Activated CD8-positive, alpha-beta T cell treated with anti-CD3 and anti-CD28 coated beads, Interleukin-2, amount 10 ng/mL, durations not matched to agents 7 days and 5 days (primary cell): ENCODE measurements at regions not wholly inside any gene's neighbourhood (a gene's known extent, or its start where the extent isn't known, plus 50 kb on each side); places are given as distances from the start of the nearest gene placed in this dataset.

Source experiments
- ATAC-seq: fragments of 150-1000 bp; cut with Tn5 transposase; one replicate; pipeline ENCODE4 v1.10.0; 2021; ENCODE audit warnings: moderate library complexity
- CTCF ChIA-PET: fragments of 350-600 bp; sonication (Branson Sonifier 250); formaldehyde crosslinking; loops from one replicate; lab custom pipeline; 2021; ENCODE audit warnings: antibody characterized with exemption; lab: Charles Lee
- POLR2A ChIA-PET: fragments of 350-600 bp; sonication (Branson Sonifier 250); formaldehyde crosslinking; loops from one replicate; lab custom pipeline; 2021; ENCODE audit warnings: antibody characterized with exemption; lab: Charles Lee
- DNase-seq: peaks from one replicate; pipeline ENCODE4 v3.0.0-alpha.2; 2020
- H3K27ac Mint-ChIP-seq: one replicate; pipeline ENCODE4 v1.8.0; 2021; ENCODE audit warnings: mild to moderate bottlenecking, mixed read lengths
- H3K27me3 Mint-ChIP-seq: one replicate; pipeline ENCODE4 v1.8.0; 2021; ENCODE audit warnings: low read depth, mixed read lengths
- H3K36me3 Mint-ChIP-seq: one replicate; pipeline ENCODE4 v1.8.0; 2021; ENCODE audit warnings: low read depth, mixed read lengths
- H3K4me1 Mint-ChIP-seq: one replicate; pipeline ENCODE4 v1.8.0; 2021; ENCODE audit warnings: low read depth, mixed read lengths
- H3K4me3 Mint-ChIP-seq: one replicate; pipeline ENCODE4 v1.8.0; 2021; ENCODE audit warnings: mild to moderate bottlenecking, mixed read lengths
- H3K9me3 Mint-ChIP-seq: one replicate; pipeline ENCODE4 v1.8.0; 2022; ENCODE audit warnings: mixed read lengths; ENCODE audit not compliant: insufficient read depth

DNA sequence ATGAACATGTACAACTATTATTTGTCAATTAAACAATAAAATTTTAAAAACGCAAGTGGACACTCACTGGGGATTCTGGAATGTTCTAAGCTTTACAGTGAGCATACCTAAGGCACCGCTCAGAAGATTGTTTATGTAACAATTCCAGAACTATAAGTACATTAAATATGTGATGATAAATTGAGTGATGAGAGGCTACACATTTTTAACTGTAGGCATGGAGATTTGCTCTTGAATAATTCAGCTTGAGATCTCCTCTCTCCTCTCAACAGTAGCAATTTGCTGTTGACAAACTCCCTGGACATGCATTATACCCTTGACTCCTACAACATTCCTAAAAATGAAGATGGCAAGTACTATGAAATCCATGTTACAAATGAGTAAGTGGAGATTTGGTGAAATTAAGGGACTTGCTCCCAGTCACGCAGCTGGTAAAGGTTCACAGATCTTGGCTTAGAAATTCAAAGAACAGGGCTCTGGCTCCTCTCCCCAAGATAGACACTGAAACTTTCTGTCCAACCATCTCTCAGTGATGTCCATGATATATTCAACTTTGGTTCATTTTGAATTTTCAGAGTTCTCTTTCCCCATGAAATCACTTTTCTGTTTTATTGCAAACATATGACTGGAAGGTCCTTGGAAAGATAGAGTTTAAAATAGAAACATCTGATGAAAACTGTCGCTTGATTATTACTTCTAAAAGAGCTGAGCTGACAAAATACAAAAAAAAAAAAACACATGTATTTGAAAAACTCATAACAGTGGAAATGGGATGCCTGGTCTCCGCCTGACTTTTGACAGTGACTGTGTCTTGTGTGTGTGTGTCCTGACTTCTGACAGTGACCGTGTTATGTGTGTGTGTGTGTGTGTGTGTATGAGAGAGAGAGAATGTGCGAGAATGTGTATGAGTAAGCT lies 488.3 kb downstream of the TNS3 start:
- no peaks in the 10 kb centered on the region for H3K27me3 Mint-ChIP-seq
- H3K36me3 Mint-ChIP-seq, result no peaks in the 10 kb centered on the region
- no peak overlapping the region for H3K27ac Mint-ChIP-seq
- no peaks in the 10 kb centered on the region for H3K4me1 Mint-ChIP-seq
- CTCF ChIA-PET, result interaction anchor here (1.8 kb wide), 1 partner anchor 1171 kb away, joined by 6 read pairs; no protein-coding TSS in a partner anchor
- ATAC-seq, result no peak
- no peak for DNase-seq
- POLR2A ChIA-PET, result no interaction called here
- H3K4me3 Mint-ChIP-seq, result no peak overlapping the region
- H3K9me3 Mint-ChIP-seq, result no peaks in the 10 kb centered on the region

DNA sequence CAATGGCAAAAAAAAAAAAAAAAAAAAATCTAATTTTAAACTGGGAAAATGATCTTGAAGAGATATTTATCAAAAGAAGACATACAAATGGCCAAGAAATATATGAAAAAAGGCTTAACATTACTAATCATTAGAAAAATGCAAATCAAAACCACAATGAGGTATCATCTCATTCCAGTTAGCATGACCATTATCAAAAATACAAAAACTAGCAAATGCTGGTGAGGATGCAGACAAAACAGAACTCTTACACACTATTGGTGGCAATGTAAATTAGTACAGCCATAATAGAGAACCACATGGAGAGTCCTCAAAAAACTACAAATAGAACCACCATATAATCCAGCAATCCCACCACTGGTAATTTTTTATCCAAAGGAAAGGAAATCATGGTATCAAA lies 489.6 kb downstream of the TNS3 start:
- ChIA-PET CTCF (interaction anchor here (1.8 kb wide), 1 partner anchor 1170 kb away, joined by 6 read pairs; no protein-coding TSS in a partner anchor), POLR2A (no interaction called here)
- Mint-ChIP-seq H3K9me3 (no peaks in the 10 kb centered on the region), H3K4me1 (no peaks in the 10 kb centered on the region), H3K27ac (no peak overlapping the region), H3K36me3 (no peaks in the 10 kb centered on the region), H3K4me3 (no peak overlapping the region), H3K27me3 (no peaks in the 10 kb centered on the region)
- DNase-seq (no peak), ATAC-seq (no peak)

DNA sequence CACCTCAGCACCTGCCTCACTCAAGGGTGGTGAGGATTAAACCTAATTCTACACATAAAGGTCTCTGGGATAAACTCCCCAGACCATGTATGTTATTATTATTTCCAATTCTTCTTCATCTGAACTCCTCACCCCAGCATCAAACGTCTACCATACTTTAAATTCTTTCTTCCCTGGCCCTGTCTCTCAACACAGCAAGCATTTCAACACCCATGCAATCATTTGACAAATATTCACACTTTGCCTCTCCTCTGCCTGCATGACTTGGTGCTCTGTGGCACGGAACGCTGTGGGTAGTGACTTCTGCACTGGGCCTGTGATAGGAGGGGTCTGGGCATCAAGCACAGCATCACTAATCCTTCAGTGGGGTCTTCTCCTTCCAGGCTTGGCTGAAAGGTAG lies 490.8 kb downstream of the TNS3 start:
- DNase-seq (no peak), ATAC-seq (no peak)
- no peaks in the 10 kb centered on the region for H3K27me3 Mint-ChIP-seq
- ChIA-PET POLR2A (no interaction called here), CTCF (no interaction called here)
- H3K36me3 Mint-ChIP-seq, result no peaks in the 10 kb centered on the region
- no peak overlapping the region for H3K27ac Mint-ChIP-seq
- no peaks in the 10 kb centered on the region for H3K4me1 Mint-ChIP-seq
- no peak overlapping the region for H3K4me3 Mint-ChIP-seq
- no peaks in the 10 kb centered on the region for H3K9me3 Mint-ChIP-seq

DNA sequence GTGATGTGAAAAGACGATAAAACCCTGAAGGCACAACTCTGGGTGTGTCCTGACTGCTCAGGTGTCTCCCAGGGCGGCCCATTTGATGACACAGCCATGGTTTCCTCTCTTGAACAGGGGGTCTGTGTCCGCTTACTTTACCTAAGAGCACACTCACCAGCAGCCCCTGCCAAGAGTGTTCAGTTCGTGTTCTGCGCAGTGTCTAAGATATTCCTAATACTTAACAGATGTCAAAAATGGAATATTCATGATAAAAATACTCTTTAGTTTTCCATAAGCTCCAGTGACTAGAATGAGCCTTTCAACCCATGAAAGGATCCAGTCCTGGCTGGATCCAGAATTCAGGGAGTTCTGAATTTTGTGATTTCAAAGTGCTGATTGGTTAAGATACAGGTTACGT lies 492.4 kb downstream of the TNS3 start:
- ChIA-PET CTCF (no interaction called here), POLR2A (no interaction called here)
- no peaks in the 10 kb centered on the region for H3K9me3 Mint-ChIP-seq
- no peaks in the 10 kb centered on the region for H3K27me3 Mint-ChIP-seq
- no peak overlapping the region for H3K27ac Mint-ChIP-seq
- H3K36me3 Mint-ChIP-seq, result no peaks in the 10 kb centered on the region
- H3K4me3 Mint-ChIP-seq, result no peak overlapping the region
- no peak for ATAC-seq
- DNase-seq, result no peak
- no peaks in the 10 kb centered on the region for H3K4me1 Mint-ChIP-seq

DNA sequence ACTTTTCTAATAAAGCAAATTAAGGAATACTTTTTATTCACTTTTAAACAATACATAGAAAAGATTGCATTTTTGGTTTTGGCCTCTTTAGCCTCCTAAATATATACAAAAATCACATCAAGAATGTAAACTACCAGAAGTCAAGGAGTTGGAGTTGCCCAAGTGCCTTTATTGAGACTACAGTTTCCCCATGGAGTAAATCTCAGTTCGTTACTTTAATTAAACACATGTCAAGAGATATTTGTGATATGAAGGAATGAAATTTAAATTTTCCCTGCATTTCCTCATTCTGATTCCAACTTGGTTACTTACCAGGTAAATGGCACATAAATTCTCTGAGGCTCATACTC lies 492.9 kb downstream of the TNS3 start:
- ChIA-PET POLR2A (no interaction called here), CTCF (interaction anchor here (3.4 kb wide), 1 partner anchor 1166 kb away, joined by 22 read pairs; no protein-coding TSS in a partner anchor)
- Mint-ChIP-seq H3K27ac (no peak overlapping the region), H3K4me1 (no peaks in the 10 kb centered on the region), H3K36me3 (no peaks in the 10 kb centered on the region), H3K4me3 (no peak overlapping the region), H3K27me3 (no peaks in the 10 kb centered on the region), H3K9me3 (no peaks in the 10 kb centered on the region)
- ATAC-seq (no peak), DNase-seq (no peak)

DNA sequence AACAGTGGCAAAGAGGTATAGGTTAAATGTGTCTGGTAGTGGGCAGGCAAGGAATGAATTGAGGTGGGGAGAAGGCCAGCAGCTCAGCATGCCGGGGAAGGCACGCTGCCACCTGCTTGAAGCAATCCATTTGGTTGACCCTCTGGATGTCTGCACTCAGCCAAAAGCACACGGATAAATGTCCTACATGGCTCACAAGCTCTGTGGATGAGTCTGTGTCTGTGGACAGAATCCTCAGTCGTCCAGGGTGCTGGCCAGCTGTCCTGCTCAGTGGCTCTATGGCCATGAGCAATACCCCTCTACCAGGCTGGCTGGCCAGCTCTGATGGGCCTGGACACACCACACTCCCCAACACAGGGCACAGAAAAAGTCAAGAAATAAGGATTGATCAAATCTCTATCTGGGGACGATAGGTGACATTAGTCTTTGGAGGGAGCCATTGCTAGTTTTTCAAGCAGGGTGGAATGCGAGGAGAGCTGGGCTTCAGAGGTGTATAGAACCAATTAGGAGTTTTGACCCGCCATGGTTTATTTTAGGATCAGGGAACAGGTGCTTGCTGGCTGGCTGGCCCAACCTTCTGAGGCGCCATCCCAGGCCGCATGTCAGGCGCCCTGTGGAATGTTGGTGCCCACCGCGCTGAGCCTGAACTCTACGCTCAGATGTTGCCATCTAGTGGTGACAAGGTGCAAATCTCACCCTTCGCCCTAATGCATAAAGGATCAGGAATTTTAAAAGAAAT lies 493.4 kb downstream of the TNS3 start:
- Mint-ChIP-seq H3K27ac (no peak overlapping the region), H3K27me3 (no peaks in the 10 kb centered on the region), H3K36me3 (no peaks in the 10 kb centered on the region), H3K4me1 (no peaks in the 10 kb centered on the region), H3K4me3 (no peak overlapping the region), H3K9me3 (no peaks in the 10 kb centered on the region)
- ChIA-PET POLR2A (no interaction called here), CTCF (interaction anchor here (0.8 to 3.4 kb wide), 4 partner anchors 1165 to 1198 kb away, joined by 3 to 22 read pairs (median 4); no protein-coding TSS in a partner anchor)
- peak; percentile 30 for DNase-seq
- no peak for ATAC-seq

DNA sequence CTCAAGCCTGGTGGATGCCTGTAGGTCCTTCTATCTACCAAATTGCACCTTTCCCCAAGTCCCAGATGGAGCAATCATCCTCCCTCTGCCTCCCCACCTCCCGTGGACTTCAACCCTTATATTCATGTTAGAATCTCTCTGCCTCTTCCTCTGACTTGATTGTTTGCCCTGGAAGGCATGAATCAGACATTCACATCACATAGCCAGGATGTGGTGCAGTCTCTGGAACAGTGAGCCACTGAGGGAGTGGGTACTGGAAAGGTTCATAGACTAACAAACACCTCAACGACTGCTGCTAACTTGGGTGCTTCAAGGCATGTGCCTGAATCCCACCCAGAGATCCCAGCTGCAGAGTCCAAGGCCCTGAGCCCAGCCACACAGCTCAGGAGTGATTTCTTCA lies 494.0 kb downstream of the TNS3 start:
- CTCF ChIA-PET, result interaction anchor here (0.8 to 3.4 kb wide), 4 partner anchors 1165 to 1197 kb away, joined by 3 to 22 read pairs (median 4); no protein-coding TSS in a partner anchor
- POLR2A ChIA-PET, result no interaction called here
- no peak for DNase-seq

DNA sequence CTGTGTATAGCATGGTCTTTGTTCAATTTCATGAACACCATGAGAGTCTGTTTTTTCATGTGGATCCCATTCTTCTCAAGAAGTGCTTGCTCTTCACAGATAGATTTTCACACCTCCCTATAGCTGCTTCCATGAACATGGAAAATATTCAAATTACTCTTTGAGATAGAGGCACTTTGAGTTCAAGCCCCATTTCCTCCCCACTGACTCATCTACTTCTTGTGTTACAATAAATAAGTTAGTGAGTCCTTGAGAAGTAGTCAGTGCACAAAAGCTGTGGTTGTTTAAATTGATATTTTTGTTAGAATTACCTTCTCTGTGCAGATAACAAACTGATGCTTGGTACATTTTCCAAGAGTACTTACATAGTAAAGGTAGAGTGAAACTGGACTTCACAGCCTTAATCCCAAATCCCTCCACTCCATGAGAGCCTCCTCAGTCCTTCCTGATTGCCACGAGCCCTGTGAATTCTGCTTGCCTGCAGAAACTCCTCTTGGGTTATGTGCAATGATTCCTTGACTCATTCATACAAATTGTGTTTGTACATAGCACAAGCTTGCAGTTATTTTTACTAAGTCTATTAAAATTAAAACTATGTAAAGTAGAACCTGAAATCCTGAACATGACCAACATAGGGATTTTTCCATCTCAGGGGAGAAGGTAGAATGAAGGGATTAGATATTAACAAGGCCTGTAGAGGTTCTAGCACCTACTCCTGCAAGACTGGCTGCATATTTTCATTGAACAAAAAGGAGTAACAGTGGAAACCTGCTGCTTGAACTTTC lies 496.2 kb downstream of the TNS3 start:
- Mint-ChIP-seq H3K36me3 (no peaks in the 10 kb centered on the region), H3K4me1 (no peaks in the 10 kb centered on the region), H3K9me3 (no peaks in the 10 kb centered on the region), H3K4me3 (no peak overlapping the region), H3K27ac (no peak overlapping the region), H3K27me3 (no peaks in the 10 kb centered on the region)
- ATAC-seq (no peak), DNase-seq (no peak)
- POLR2A ChIA-PET, result no interaction called here
- CTCF ChIA-PET, result interaction anchor here (1.6 to 3.4 kb wide), 2 partner anchors 11 to 1163 kb away, joined by 3 to 22 read pairs; no protein-coding TSS in a partner anchor

More for the DNA sequence above, 494.0 kb downstream of the TNS3 start:
- Mint-ChIP-seq H3K9me3 (no peaks in the 10 kb centered on the region), H3K4me3 (no peak overlapping the region), H3K27me3 (no peaks in the 10 kb centered on the region), H3K4me1 (no peaks in the 10 kb centered on the region), H3K27ac (no peak overlapping the region), H3K36me3 (no peaks in the 10 kb centered on the region)
- no peak for ATAC-seq

DNA sequence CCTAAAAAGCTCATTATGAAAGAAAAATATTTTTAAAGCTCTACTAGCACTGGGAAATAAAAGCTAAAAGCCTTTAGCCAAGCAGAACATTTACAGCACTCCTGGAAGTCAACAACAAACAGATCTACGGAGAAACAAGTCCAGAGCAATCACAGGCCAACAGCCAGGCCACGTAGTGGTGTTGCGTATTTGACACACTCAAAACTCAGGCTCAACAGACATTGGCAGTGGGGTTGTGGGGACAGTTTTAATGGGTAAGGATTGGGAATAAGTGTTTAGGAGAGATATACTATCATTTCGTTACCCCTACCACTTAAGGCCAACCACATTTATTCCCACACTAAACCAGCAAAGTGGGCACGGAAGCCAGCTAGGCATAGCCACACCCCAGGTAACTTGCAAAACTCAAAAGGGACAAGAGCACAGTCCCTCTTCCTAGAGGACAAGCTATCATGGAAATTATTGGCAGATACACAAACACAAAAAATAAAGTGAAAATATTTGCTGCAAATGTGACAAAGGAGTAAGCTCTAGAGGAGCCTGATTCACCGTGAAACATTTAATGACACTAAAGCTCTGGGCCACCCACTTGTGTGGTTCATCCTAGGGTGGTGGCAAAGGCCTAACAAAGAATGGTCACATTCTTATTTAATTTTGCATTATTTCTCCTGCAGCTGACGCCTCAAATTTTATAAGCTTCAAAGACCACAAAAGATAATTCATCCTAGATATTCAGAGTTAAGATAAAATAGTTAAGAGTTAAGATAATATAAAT lies 498.2 kb downstream of the TNS3 start:
- H3K27me3 Mint-ChIP-seq, result no peaks in the 10 kb centered on the region
- DNase-seq (no peak), ATAC-seq (no peak)
- H3K4me1 Mint-ChIP-seq, result no peaks in the 10 kb centered on the region
- no peaks in the 10 kb centered on the region for H3K36me3 Mint-ChIP-seq
- no peak overlapping the region for H3K4me3 Mint-ChIP-seq
- CTCF ChIA-PET, result no interaction called here
- POLR2A ChIA-PET, result no interaction called here
- no peaks in the 10 kb centered on the region for H3K9me3 Mint-ChIP-seq
- H3K27ac Mint-ChIP-seq, result no peak overlapping the region

DNA sequence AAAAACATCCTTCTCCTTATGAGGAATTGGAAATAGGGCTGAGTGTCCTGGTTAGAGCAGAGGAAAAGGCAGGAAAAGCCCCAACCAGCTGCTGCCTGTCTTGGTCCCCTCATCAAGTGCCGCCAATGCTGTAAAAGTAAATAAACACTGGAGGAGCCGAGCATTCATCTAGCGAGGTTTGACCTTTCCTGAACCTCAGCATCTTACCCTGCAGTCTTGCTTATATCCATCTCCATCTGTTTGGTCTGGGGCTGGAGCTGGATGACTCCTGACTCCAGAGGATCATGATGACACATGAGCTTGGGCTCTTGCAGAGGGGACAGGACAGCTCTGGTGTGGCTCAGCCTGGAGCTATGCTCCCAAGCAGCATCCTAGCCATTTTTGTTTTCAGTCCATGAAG lies 501.1 kb downstream of the TNS3 start:
- DNase-seq (no peak), ATAC-seq (no peak)
- Mint-ChIP-seq H3K27ac (no peak overlapping the region), H3K36me3 (no peaks in the 10 kb centered on the region), H3K27me3 (no peaks in the 10 kb centered on the region), H3K9me3 (no peaks in the 10 kb centered on the region), H3K4me1 (no peaks in the 10 kb centered on the region), H3K4me3 (no peak overlapping the region)
- CTCF ChIA-PET, result no interaction called here
- POLR2A ChIA-PET, result no interaction called here

DNA sequence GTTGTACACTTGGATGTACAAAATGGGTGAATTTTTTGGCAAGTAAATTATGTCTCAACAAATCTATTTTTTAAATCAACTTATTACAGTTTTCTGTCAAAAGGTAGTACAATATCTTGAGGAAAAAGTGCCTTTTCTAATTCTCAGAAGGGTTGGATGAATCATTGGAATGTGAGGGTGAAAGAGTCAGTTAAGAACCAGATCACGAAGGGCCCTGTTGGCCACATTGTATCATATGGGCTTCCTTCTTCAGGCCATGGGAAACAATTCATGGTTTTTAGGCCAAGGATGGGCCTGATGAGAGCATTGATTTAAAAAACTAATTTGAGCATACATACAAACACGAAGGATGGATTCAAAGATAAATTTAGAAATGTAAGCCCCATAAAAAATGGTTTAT lies 503.7 kb downstream of the TNS3 start:
- POLR2A ChIA-PET, result no interaction called here
- CTCF ChIA-PET, result no interaction called here
- no peaks in the 10 kb centered on the region for H3K4me1 Mint-ChIP-seq
- no peaks in the 10 kb centered on the region for H3K36me3 Mint-ChIP-seq
- no peak for DNase-seq
- ATAC-seq, result no peak
- H3K4me3 Mint-ChIP-seq, result no peak overlapping the region
- H3K27me3 Mint-ChIP-seq, result no peaks in the 10 kb centered on the region
- no peaks in the 10 kb centered on the region for H3K9me3 Mint-ChIP-seq
- H3K27ac Mint-ChIP-seq, result no peak overlapping the region
